Psoas muscle (tissue), 7 donors: ENCODE measurements at regions not wholly inside any gene's neighbourhood (a gene's known extent, or its start where the extent isn't known, plus 50 kb on each side); places are given as distances from the start of the nearest gene placed in this dataset.

ENCODE experiments used
- ATAC-seq, 4 donors: fragments of 200-7000 bp; cut with Tn5 transposase; one replicate each; pipeline ENCODE4 v1.9.1; 2020; ENCODE audit warnings: moderate library complexity in 3 of 4, mild to moderate bottlenecking in 2 of 4
- DNase-seq, 2 donors: peaks; one replicate each; pipeline ENCODE4 v3.0.0-alpha.2; 2020
- H3K27ac ChIP-seq: fragments of 200-600 bp; one replicate; pipeline ENCODE4 v1.8.0; 2022
- H3K27me3 ChIP-seq, 3 donors: fragments of 200-600 bp in 1 of 3; one replicate each; pipeline versions ENCODE4 v1.6.1 to v1.8.0; 2013 to 2022; ENCODE audit warnings: low read length in 2 of 3, mild to moderate bottlenecking in 2 of 3, moderate library complexity in 1 of 3; ENCODE audit not compliant: insufficient read depth in 3 of 3
- H3K36me3 ChIP-seq, 2 donors: fragments of 200-600 bp in 1 of 2; one replicate each; pipeline versions ENCODE4 v1.6.1 to v1.8.0; 2013 to 2022; ENCODE audit warnings: low read depth in 1 of 2, mild to moderate bottlenecking in 1 of 2, moderate library complexity in 1 of 2; ENCODE audit not compliant: insufficient read depth in 1 of 2
- H3K4me1 ChIP-seq: fragments of 200-600 bp; one replicate; pipeline ENCODE4 v1.8.0; 2022
- H3K4me3 ChIP-seq: fragments of 200-600 bp; one replicate; pipeline ENCODE4 v1.8.0; 2022; ENCODE audit warnings: mild to moderate bottlenecking
- H3K9me3 ChIP-seq: fragments of 200-600 bp; one replicate; pipeline ENCODE4 v1.8.0; 2022
- WGBS, 3 donors: extraction: QIAGEN DNeasy Blood & Tissue Kit; methylation state at CpG; one replicate each; pipeline versions ENCODE4 v1.1.6 to v1.1.7; 2013; 5-methylcytosine and 5-hydroxymethylcytosine counted together
- intact Hi-C, 2 donors: fragments of 100-400 bp; cut with DNase I; formaldehyde crosslinking; loops; one replicate each; pipeline versions ENCODE4 v1.11.0 to v1.14.2; 2022
- TF ChIP-seq, protein P1 (sequence below): fragments of 200-600 bp; IDR thresholded peaks from one replicate; pipeline ENCODE4 v1.8.0; 2022; ENCODE audit warnings: antibody characterized with exemption
- donor health status: healthy with polysubstance abuse.
- donor health status: DM: no; HTN: no; CAD: no; lungs with moderate emphysema.
- donor health status: Bipolar disorder and iron deficiency.
- donor health status: healthy.
- donor health status: DM: yes; HTN: yes; CAD: no.
- donor health status: DM: no; HTN: no; CAD: no.
- donor health status: DM: yes; HTN: yes; CAD: no.

DNA sequence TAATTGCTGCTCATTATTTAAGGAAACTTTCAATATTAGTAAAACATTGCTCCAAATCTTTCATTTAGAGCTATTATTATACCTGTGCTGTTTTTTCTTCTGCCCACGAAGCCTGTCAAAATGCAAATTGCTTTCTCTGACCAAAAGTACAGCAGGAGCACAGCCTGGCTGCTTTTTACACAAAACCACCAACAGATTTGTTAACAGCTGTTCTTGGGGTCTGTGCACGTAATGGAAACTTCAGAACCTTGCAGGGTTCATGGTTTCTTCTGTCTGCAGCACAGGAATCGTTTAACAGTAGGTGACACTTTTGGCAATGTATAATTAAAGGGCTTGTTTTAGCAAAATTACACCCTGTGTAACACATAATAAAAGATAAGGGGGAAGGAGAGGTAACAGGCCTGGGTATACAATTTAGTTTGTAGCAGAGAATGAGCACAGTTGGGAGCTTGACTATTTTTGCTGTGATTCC is 447.3 kb downstream of the KCNJ3 start:
- ATAC-seq (no peak), DNase-seq (no peak)
- intact Hi-C loops, result no loop called here
- Histone ChIP-seq H3K36me3 (no peaks in the 10 kb centered on the region), H3K9me3 (no peaks in the 10 kb centered on the region), H3K4me1 (no peaks in the 10 kb centered on the region), H3K27ac (no peak overlapping the region), H3K27me3 (no peaks in the 10 kb centered on the region), H3K4me3 (no peak overlapping the region)
- TF ChIP-seq, protein P1, sequence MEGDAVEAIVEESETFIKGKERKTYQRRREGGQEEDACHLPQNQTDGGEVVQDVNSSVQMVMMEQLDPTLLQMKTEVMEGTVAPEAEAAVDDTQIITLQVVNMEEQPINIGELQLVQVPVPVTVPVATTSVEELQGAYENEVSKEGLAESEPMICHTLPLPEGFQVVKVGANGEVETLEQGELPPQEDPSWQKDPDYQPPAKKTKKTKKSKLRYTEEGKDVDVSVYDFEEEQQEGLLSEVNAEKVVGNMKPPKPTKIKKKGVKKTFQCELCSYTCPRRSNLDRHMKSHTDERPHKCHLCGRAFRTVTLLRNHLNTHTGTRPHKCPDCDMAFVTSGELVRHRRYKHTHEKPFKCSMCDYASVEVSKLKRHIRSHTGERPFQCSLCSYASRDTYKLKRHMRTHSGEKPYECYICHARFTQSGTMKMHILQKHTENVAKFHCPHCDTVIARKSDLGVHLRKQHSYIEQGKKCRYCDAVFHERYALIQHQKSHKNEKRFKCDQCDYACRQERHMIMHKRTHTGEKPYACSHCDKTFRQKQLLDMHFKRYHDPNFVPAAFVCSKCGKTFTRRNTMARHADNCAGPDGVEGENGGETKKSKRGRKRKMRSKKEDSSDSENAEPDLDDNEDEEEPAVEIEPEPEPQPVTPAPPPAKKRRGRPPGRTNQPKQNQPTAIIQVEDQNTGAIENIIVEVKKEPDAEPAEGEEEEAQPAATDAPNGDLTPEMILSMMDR, result no peak
- 22 to 28% (median 25%) methylated on average over 3 of the region's 3 CpGs for WGBS, 3 donors

DNA sequence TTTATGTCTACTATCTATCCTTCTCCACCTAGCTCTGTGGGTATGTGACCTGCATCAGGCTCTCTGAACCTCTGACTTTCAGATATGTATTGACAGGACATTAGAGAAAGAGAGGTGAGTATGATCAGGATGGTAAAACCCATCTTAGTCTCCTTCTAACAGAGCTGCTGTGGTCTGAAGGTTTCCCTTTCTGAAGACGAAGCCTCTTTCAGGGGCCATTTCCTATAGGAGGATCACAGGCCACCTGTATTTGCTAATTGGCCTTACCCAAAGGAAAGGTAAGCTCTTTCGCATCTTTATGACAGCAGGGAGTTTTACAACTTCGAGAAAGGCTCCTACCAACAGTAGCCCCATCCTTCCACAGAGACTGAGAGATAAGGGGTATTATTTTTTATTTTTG is 442.9 kb downstream of the KCNJ3 start:
- no peak for DNase-seq
- H3K4me3 ChIP-seq, result no peak overlapping the region
- no peaks in the 10 kb centered on the region for H3K36me3 ChIP-seq
- TF ChIP-seq, protein P1, result no peak
- no peak for ATAC-seq
- whole genome bisulfite sequencing, 3 donors, result 78 to 80% (median 79%) methylated on average over 3 of the region's 3 CpGs
- H3K27ac ChIP-seq, result no peak overlapping the region
- intact Hi-C loops, result no loop called here
- H3K9me3 ChIP-seq, result no peaks in the 10 kb centered on the region
- H3K4me1 ChIP-seq, result no peaks in the 10 kb centered on the region
- H3K27me3 ChIP-seq, result no peaks in the 10 kb centered on the region

DNA sequence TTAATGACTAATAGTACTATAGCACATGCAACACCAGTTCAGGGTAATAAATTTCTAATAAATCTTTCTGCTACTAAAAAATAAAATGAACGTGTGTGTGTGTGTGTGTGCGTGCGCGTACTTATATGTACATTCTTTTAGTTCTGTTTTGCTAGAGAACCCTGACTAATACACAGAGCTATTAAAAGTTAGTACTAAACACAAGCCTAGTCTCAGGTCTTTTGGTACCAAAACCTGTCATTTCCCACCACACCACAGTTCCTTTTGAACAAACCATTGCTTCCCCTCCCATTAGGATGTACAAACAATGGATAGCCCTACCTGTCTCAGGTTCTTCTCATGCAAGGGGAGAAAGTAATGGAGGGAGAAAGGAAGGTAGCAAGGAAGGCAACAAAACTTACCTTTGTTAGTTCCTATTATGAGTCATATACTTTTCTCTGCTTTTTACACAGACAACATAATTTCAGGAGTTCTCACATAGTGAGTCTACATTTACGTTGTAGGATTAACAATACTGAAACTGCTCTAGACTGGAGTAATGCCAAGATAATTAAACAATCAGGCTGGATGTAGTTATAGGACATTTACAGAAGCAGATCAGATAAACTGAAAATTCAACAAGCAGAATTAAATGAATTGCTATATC is 427.2 kb downstream of the KCNJ3 start:
- WGBS, 3 donors, result 80 to 84% (median 83%) methylated on average over 5 of the region's 5 CpGs
- no peak overlapping the region for H3K4me3 ChIP-seq
- no peak overlapping the region for H3K27ac ChIP-seq
- no peaks in the 10 kb centered on the region for H3K4me1 ChIP-seq
- H3K36me3 ChIP-seq, result no peaks in the 10 kb centered on the region
- no peaks in the 10 kb centered on the region for H3K9me3 ChIP-seq
- intact Hi-C loops, result no loop called here
- TF ChIP-seq, protein P1, result no peak
- DNase-seq (no peak), ATAC-seq (no peak)
- H3K27me3 ChIP-seq, result no peaks in the 10 kb centered on the region

DNA sequence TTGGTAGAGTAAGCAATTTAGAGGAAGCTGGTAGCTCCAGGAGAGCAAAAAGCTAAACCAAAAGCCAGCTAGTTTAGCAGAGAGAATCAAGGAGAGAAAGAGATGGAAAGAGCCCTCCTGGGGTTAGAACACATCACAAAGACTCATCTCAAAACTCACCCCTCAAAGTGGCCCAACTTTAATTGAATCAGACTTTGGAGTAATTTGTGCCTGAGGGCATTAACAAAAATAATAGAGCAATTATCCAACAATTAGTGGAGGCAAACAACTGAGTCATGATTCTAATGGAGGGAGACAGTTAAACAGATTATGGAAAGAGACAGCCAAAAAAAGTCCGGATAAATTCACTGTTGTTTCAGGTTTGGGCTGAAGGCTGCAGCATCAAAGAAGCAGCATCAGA is 417.4 kb downstream of the KCNJ3 start:
- TF ChIP-seq, protein P1, result no peak
- Histone ChIP-seq H3K36me3 (no peaks in the 10 kb centered on the region), H3K4me1 (no peaks in the 10 kb centered on the region), H3K27me3 (no peaks in the 10 kb centered on the region), H3K27ac (no peak overlapping the region), H3K4me3 (no peak overlapping the region), H3K9me3 (no peaks in the 10 kb centered on the region)
- WGBS, 3 donors, result 85 to 90% (median 89%) methylated on average over 1 of the region's 1 CpG
- DNase-seq (no peak), ATAC-seq (no peak)
- intact Hi-C loops, result no loop called here

GRCh38 chr2:155111070-155111469 is 412.6 kb downstream of the KCNJ3 start:
- Histone ChIP-seq H3K27me3 (no peaks in the 10 kb centered on the region), H3K36me3 (no peaks in the 10 kb centered on the region), H3K9me3 (no peaks in the 10 kb centered on the region), H3K27ac (no peak overlapping the region), H3K4me1 (no peaks in the 10 kb centered on the region), H3K4me3 (no peak overlapping the region)
- ATAC-seq (no peak), DNase-seq (no peak)
- WGBS, 3 donors, result 50 to 75% (median 53%) methylated on average over 1 of the region's 1 CpG
- intact Hi-C loops, result no loop called here
- TF ChIP-seq, protein P1, result no peak
